GM19324 (cell line): ENCODE measurements at regions not wholly inside any gene's neighbourhood (a gene's known extent, or its start where the extent isn't known, plus 50 kb on each side); places are given as distances from the start of the nearest gene placed in this dataset.

Experiments used
- ATAC-seq: cut with Tn5 transposase; IDR thresholded peaks from one replicate; pipeline ENCODE4 v1.9.1; 2021; ENCODE audit warnings: mild to moderate bottlenecking, moderate library complexity; ENCODE audit not compliant: unreplicated experiment, low FRiP score

DNA sequence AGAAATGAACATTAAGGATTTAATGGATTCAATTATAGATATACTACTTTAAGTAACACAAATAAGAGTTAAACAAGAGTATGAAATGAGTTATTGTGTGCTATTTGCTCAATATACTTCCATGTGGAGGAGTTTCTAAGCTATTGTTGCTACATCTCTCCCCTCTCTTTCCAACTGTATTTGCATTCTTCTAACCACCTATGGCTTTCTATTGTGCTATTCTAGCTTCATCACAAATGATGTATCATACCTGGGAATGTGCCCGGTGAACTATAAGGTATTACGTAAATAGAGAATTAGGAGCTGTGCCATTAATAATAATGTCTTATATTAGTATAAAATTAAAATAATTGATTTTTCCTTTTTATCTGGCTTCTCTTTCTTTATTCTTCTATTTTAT, 87.1 kb upstream of the PLEKHG7 start:
- no peak for ATAC-seq

DNA sequence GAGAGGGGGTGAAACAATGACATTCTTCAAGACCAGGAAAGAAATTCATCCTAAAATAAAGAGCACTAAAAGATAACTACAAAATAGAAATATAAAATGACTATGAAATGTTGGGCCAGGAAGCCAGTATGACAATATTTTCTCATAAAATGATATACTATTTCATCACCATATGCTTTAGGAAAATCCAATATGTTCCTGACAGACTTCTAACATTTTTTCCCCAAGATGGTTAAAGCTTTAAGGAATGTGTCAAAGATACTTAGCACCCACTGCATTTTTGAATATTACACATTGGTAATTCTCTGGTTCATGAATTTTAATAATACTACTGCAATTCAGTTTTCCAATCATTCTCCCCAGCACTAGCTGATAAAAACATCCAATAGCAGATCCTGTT, 87.7 kb upstream of the PLEKHG7 start:
- ATAC-seq = no peak

DNA sequence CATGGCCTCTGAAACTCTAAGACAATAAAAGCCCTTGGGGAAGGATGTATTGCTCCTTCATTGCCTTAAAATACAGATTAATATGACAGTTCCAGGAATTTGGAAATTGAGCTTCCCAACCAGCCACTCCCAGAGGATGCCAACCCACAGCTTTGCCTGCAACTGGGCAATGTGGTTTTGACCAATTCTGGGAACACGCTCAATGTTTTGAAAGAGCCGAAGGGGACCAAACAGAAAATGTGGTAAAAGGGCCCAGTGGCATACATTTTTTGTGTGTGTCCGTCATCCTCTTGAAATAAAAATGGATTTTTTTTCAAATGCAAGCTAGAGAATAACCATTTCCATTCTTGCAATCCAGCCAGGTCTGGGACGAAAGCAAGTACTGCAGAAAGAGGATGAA, 88.3 kb upstream of the PLEKHG7 start:
- ATAC-seq = no peak

DNA sequence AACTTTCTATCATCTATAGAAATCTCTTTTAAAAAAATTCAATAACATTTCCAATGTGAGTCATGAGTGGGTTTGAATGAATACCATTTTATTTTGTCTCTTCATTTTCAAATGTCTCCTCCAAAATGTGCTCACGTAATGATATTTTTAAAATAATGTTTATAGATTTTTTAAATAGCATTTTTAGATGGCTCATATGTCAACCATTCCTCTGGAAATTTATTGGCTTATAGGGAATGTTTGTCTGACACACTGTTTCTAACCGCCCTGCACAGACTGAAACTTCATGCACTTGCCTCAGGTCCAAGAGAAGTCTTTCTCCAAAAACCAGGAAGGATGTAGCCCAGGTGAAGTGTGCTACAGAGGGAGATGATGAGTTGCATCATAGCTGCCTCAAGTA, 88.8 kb upstream of the PLEKHG7 start:
- no peak for ATAC-seq

DNA sequence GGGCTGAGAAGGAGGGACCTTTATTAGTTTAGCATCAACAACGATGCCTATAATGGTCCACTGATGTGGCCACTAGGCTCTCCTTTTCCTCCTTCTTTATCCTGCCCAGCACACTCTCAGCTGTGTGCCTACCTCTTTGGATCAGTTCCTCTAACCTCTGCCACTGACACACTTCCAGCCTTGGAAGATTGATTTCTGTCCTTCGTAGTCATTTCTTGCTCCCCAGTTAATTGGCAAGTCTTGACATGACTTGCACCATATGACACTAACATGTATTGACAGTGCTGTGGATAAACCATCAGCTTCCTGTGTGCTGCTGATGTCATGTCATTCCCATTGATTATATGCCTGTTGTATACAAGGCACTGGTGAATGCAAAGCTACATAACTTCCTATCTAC, 90.2 kb upstream of the PLEKHG7 start:
- no peak for ATAC-seq

DNA sequence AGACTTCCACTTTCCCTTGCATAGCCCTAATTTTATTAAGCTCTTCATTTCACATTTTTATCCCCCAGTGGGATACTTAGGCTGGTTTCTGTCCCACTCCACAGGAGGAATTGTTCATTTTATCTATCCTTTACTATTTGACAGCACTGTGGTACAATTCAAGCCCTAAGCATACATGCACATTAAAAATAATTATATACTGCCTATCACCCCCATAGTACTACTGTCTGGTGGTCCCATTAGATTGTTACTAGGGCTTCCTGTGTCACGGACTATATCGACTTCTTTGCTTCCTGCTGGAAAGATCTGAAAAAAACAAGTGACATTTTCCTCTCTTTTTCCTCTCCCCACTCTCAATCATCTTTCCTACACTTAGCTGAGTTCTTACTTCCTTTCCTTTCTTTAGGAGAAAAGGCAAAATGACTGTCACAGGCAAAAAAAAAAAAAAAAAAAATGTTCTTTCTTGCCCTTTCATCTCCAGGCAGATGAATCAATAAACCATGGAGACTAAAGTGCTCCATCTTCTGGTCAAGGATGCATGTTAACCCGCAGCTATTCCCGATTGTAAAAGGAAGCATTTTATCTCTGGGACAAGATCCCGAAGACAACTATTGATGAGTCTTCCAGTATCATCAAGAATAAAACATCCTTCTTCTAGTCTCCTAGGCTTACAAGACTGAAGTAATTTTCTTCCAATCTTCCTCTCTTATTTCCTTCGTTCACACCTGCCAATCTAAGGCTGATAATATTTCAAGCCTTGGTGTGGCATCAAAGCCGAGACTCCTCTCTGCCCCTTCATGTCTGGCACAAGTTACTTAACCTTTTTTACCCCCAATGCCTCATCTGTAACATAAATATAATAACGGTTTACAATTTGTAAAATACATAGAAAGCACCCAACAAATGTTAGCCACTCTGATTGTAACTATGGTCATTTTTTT, 94.4 kb upstream of the PLEKHG7 start:
- no peak for ATAC-seq

DNA sequence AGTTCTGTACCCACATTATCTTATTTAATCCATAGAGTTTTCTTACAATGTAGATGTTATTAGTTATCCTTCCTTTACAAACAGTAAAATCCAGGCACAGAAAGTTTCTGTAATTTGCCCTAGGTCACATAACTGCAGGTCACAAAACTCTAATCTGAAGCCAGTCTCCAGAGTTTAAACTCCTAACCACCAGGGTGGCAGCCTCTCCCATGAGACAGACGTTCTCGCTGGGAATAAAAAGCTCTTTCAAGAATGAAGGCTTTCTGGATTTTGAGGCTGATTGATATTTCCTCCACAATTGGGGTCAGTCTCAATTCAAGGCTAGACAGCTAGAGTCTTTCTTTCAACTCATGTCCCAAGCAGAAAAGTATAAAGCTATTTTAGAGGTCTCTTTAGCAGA, 95.8 kb upstream of the PLEKHG7 start:
- no peak for ATAC-seq

DNA sequence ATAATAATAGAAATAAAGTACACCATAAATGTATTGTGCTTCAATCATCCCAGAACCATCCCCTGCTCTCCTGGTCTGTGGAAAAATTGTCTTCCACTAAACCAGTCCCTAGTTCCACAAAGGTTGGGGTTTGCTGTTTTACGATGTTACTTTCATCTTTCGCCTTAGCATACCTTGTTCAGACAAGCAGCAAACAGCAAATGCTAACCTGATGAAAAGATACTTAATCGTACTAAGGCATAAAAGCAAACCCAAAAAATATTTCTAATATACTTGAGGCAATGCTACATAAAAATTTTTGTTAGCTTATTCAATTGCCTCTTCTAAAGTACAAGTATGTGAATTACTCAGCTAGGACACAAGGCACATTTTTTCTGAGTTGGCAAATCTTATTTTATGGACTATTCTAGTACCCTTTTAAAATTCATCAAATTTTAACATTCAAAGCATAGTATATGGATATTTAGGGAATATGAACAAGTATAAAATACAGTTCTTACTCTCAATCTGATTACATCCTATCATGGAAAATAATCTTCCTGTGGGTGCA, 97.1 kb upstream of the PLEKHG7 start:
- ATAC-seq = no peak

DNA sequence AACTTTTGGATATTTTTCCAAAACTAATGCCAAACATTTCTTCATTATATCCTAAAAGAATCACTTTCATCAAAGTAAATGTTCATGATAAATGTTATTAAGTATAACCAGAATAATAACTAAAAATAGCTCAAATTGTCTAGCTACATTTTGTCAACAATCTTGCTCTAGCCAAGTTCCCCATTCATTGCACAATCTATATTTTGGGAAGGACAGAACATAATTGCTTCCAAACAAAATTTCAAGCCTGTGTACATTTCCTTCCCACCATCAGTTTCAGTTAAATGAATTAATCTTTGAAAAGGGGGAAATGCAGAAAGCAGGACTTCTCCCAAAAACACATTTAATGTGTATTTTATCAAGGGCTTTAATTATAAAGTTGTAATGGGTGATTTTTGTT, 98.0 kb upstream of the PLEKHG7 start:
- no peak for ATAC-seq

DNA sequence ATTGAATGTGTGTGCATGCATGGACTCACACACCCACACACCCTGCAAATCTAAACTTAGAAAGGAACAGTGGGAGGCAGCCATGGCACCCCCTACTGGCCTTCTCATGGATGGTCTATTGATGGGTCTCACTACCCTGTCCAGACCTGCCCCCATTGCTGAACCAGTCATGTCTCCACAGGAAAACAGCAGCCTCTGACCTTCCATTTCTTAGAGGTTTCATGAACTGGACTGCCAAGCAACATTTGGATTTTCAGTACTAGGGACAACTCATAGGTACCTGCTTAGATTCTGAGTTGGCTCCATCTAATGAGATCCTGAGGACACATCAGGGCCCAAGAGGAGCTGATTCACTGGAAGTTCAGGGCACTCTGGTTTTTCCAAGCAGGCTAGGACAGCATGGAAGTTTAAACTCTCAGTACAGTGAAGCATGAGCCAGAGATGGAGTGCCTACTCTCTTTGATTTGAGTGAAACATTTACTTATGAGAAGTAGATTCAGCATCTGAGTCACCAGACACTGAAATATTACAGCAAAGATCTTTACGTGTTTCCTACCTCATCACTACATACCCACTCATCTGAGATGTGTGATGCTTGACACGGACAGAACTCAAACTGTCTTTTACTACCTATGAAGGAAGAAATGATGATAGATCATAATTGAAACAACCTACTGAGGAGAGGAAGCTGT, 98.9 kb upstream of the PLEKHG7 start:
- no peak for ATAC-seq

DNA sequence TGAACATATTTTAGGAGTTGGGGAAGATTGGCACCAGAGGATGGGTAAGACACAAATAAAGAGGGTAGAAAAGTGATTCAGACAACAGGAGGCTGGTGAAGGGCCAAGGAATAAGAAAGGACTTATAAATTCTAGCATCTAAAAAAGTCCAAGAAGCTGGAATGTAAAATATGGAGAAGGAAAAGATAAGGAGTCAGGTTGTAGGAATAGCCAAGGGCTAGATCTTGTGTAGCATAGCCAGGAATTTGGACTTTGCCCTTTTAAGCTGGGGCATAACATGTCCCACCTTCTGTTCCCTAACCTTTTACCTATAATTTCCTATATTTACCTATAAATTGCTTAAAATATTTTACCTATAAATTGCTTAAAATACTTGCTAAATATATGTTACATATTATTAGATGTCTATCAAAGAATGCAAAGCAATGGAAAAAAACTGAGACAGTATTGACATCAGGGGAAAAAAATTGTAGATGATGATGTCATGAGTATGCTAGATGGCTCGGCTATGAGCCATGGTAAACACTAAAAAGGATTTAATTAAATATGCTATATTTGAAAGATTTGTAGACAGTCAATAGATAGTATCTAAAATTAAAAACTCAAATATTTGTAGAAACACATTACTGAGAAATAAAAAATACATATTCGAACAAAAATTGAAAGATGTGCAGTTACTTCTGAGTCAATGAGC, 99.7 kb upstream of the PLEKHG7 start:
- no peak for ATAC-seq

DNA sequence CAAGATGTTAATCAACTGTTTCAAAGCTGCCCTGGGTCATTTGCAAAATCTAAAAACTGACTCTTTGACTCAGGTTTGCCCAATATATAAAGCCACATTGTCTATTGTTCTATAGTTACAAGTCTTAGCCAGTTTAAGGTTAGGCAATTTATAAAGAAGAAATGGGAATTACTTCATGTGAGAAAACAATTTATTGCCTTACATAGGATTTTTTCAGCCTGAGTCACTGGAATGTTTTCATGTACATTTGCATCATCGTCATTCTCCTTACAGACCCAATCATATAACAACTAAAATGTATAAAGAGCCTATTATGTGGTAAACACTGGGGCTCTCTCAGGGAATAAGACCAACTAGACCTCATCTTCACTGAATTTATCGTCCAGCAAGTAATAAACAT, 100.3 kb upstream of the PLEKHG7 start:
- no peak for ATAC-seq

DNA sequence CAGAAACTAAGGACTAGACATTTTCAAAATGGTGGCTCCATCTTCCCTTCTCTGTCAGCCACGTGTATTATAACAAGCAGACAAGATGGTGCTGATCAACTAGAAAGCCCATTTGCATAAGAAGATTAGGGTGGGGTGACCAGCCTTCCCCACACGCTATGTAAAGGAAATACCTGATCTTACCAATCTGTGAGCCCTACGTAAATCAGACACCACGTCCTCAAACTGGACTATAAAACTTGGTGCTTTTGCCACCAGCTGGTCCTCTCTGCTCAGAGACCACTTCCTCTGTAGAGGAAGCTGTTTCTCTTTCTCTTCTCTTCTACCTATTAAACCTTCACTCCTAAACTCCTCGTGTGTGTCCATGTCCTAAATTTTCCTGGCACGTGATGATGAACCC, 101.1 kb upstream of the PLEKHG7 start:
- no peak for ATAC-seq

DNA sequence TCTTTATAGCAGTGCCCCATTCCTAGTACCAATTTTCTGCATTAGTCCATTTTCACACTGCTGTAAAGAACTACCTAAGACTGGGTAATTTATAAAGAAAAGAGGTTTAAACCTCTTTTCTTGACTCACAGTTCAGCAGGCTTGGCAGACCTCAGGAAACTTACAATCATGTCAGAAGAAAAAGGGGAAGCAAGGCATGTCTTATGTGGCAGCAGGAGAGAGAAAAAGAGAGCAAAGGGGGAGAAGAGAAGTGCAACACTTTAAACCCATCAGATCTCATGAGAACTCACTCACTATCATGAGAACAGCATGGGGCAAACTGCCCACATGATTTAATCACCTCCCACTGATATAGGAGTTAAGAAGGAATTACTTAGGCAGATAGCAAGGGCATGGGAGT, 101.6 kb upstream of the PLEKHG7 start:
- no peak for ATAC-seq

DNA sequence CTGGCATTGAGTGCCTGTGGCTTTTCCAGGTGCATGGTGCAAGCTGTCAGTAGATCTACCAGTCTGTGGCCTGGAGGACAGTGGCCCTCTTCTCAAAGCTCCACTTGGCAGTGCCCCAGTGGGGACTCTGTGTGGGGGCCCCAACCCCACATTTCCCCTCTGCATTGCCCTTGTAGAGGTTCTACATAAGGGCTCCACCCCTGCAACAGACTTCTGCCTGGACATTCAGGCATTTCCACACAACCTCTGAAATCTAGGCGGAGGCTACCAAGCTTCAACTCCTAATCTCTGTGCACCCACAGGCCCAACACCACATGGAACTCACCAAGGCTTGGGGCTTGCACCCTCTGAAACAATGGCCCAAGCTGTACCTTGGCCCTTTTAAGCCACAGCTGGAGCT, 102.7 kb upstream of the PLEKHG7 start:
- no peak for ATAC-seq

DNA sequence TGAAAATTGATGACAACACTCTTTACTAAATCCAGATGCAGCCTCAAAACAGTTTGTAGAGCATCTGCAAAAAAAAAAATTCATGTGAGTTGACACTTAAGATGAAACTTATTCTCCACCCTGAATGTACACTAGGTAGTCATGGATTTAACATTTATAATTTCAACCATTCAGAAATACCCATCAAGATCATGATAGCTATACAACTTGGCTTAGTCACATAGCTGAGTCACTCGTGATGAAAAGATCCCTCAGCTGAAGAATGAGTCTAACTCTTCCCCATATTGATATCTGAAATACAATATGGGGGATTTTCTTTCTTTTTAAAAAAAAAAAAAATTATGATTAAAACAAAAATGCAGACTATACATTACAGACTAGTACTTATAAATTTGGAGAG, 104.8 kb upstream of the PLEKHG7 start:
- ATAC-seq = no peak

DNA sequence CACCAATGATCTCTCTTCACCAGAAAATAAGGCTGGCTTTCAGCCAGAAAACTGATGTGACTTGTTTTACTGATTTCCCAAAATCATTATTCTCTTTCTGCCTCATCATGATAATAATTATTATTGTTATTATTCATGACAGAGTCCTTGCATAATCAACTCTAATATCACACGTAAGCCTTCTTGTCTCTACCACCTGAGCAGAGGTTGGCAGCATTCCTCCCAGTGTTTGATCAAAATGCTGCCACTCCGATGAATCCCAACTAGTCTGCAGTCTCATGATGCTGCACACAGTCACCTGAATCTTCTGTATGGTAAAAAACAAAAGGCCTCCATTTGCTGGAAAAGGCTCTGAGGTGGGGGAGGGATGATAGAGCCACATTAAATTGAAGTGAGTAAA, 105.7 kb upstream of the PLEKHG7 start:
- ATAC-seq = no peak

DNA sequence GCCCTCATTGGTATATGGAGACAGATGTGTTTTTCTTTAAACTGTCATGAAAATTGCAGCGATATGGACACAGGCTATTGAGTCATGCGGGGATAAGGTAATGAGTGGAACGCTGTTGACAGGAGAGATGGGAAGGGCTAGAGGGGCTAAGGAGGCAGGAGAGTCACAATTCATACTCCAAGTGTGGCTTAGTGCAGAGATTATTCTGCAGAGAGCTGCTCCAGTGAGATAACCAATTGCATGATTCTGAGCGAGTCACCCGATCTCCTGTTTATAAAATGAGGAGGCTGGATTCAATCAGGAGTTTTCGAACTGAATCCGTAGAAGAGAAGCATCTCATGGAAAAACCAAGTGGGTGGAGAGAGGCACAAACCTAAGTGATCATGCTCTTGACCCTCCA, 106.4 kb upstream of the PLEKHG7 start:
- no peak for ATAC-seq

DNA sequence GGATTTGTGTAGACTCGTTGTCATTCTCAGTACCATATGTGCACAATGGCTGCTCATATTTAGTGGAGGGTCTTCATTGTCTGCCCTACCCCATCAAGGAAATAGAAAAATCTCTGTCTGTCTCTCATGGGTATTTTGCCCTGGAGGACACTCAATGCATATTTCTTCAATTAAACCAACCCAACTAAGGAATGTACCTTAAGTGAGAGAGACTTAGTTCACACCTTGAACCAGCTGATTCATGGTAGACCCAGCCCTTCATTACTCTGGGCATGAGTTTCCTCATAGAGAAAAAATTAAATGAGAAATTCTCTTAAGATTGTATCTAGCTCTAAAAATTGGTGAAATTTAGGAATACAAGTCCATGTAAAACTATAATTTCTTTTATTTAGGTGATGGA, 107.1 kb upstream of the PLEKHG7 start:
- ATAC-seq = no peak

DNA sequence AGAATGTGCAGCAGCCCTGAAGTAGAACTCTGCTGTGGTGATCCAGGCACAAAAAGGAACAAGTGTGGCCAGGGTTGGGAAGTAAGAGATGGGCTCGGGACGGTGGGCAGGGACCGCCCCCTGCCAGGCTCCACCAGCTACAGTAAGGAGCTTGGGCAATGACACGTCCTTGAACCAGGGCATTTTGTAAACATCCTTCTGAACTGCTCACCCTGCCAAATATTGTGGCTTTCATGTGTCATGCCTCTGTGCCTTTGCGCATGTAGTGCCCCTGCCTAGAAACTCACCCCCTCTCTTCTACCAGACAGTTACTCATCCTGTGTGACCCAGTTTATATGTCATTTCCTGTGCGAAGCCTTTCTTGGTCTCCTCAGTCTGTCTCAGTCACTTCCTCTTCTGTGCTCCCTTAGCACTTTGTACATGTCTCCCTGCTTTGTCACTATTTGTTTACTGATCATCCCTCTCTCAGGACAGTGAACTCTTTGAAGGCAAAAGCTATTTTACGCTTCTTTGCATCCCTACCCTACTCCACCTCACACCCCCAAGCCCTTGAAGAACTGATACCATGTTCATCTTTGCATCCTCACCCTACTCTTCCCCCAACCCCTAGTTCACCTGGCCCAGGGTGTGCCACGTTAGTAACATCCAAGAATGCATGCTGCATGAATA, 108.9 kb upstream of the PLEKHG7 start:
- ATAC-seq = peak; percentile 98
